ENCODE measurements at regions not wholly inside any gene's neighbourhood (a gene's known extent, or its start where the extent isn't known, plus 50 kb on each side); places are given as distances from the start of the nearest gene placed in this dataset.

GRCh38 chr12:13799574-13799973 lies 181.8 kb downstream of the GRIN2B start:
- DNase-seq (ENCODE audit: low read depth) (no peak), FAIRE-seq (no peak)
- H3K36me3 ChIP-seq (ENCODE audit: control insufficient read depth, insufficient read depth, low read length): no peaks in the 10 kb centered on the region
- TF ChIP-seq, protein P1, sequence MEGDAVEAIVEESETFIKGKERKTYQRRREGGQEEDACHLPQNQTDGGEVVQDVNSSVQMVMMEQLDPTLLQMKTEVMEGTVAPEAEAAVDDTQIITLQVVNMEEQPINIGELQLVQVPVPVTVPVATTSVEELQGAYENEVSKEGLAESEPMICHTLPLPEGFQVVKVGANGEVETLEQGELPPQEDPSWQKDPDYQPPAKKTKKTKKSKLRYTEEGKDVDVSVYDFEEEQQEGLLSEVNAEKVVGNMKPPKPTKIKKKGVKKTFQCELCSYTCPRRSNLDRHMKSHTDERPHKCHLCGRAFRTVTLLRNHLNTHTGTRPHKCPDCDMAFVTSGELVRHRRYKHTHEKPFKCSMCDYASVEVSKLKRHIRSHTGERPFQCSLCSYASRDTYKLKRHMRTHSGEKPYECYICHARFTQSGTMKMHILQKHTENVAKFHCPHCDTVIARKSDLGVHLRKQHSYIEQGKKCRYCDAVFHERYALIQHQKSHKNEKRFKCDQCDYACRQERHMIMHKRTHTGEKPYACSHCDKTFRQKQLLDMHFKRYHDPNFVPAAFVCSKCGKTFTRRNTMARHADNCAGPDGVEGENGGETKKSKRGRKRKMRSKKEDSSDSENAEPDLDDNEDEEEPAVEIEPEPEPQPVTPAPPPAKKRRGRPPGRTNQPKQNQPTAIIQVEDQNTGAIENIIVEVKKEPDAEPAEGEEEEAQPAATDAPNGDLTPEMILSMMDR (IDR thresholded peaks at IDR 0.05; ENCODE audit: insufficient read depth, low read length, severe bottlenecking): no peak
- no peaks in the 10 kb centered on the region for H3K27me3 ChIP-seq (ENCODE audit: control insufficient read depth, insufficient read depth, low read length)
- H3K4me3 ChIP-seq (ENCODE audit: low read depth, low read length): no peak overlapping the region

- no peaks in the 10 kb centered on the region for H3K36me3 ChIP-seq (ENCODE audit: control insufficient read depth, insufficient read depth, low read length)
- no peak for FAIRE-seq
- no peaks in the 10 kb centered on the region for H3K27me3 ChIP-seq (ENCODE audit: control insufficient read depth, insufficient read depth, low read length)
- H3K4me3 ChIP-seq (ENCODE audit: low read depth, low read length): no peak overlapping the region
- TF ChIP-seq, protein P1 (IDR thresholded peaks at IDR 0.05; ENCODE audit: insufficient read depth, low read length, severe bottlenecking): no peak
- DNase-seq (ENCODE audit: low read depth): no peak
Measured at GRCh38 chr12:13798162-13798561, 183.2 kb downstream of the GRIN2B start.

GRCh38 chr12:13794706-13795105 lies 186.7 kb downstream of the GRIN2B start:
- FAIRE-seq (no peak), DNase-seq (ENCODE audit: low read depth) (no peak)
- Histone ChIP-seq H3K36me3 (ENCODE audit: control insufficient read depth, insufficient read depth, low read length) (no peaks in the 10 kb centered on the region), H3K27me3 (ENCODE audit: control insufficient read depth, insufficient read depth, low read length) (no peaks in the 10 kb centered on the region), H3K4me3 (ENCODE audit: low read depth, low read length) (no peak overlapping the region)
- TF ChIP-seq, protein P1 (IDR thresholded peaks at IDR 0.05; ENCODE audit: insufficient read depth, low read length, severe bottlenecking): no peak

GRCh38 chr12:13790317-13790716 lies 191.1 kb downstream of the GRIN2B start:
- DNase-seq (ENCODE audit: low read depth) (no peak), FAIRE-seq (no peak)
- Histone ChIP-seq H3K36me3 (ENCODE audit: control insufficient read depth, insufficient read depth, low read length) (no peaks in the 10 kb centered on the region), H3K4me3 (ENCODE audit: low read depth, low read length) (no peak overlapping the region), H3K27me3 (ENCODE audit: control insufficient read depth, insufficient read depth, low read length) (no peaks in the 10 kb centered on the region)
- TF ChIP-seq, protein P1 (IDR thresholded peaks at IDR 0.05; ENCODE audit: insufficient read depth, low read length, severe bottlenecking): no peak

GRCh38 chr12:13788626-13789025 lies 192.8 kb downstream of the GRIN2B start:
- no peak for DNase-seq (ENCODE audit: low read depth)
- Histone ChIP-seq H3K36me3 (ENCODE audit: control insufficient read depth, insufficient read depth, low read length) (no peaks in the 10 kb centered on the region), H3K27me3 (ENCODE audit: control insufficient read depth, insufficient read depth, low read length) (no peaks in the 10 kb centered on the region), H3K4me3 (ENCODE audit: low read depth, low read length) (no peak overlapping the region)
- no peak for FAIRE-seq
- TF ChIP-seq, protein P1 (IDR thresholded peaks at IDR 0.05; ENCODE audit: insufficient read depth, low read length, severe bottlenecking): no peak

GRCh38 chr12:13786646-13787045 lies 194.8 kb downstream of the GRIN2B start:
- no peak for FAIRE-seq
- Histone ChIP-seq H3K27me3 (ENCODE audit: control insufficient read depth, insufficient read depth, low read length) (no peaks in the 10 kb centered on the region), H3K4me3 (ENCODE audit: low read depth, low read length) (no peak overlapping the region), H3K36me3 (ENCODE audit: control insufficient read depth, insufficient read depth, low read length) (no peaks in the 10 kb centered on the region)
- no peak for DNase-seq (ENCODE audit: low read depth)
- TF ChIP-seq, protein P1 (IDR thresholded peaks at IDR 0.05; ENCODE audit: insufficient read depth, low read length, severe bottlenecking): no peak

Data from bronchial epithelial cell (primary cell).